GM18867 (cell line): ENCODE measurements at regions not wholly inside any gene's neighbourhood (a gene's known extent, or its start where the extent isn't known, plus 50 kb on each side); places are given as distances from the start of the nearest gene placed in this dataset.

Experiments
- ATAC-seq: cut with Tn5 transposase; IDR thresholded peaks from one replicate; pipeline ENCODE4 v1.9.1; 2021; ENCODE audit warnings: mild to moderate bottlenecking, moderate library complexity; ENCODE audit not compliant: unreplicated experiment

GRCh38 chr20:48169650-48170225, 384.5 kb upstream of the SULF2 start:
- ATAC-seq = no peak

- ATAC-seq = no peak
Observed at GRCh38 chr20:48166082-48166835, 381.0 kb upstream of the SULF2 start.

- ATAC-seq = no peak
Observed at GRCh38 chr20:48165401-48165685, 380.1 kb upstream of the SULF2 start.

GRCh38 chr20:48164566-48165400, 379.5 kb upstream of the SULF2 start:
- ATAC-seq = no peak

GRCh38 chr20:48164034-48164433, 378.8 kb upstream of the SULF2 start:
- ATAC-seq = no peak

- ATAC-seq = no peak
Observed at GRCh38 chr20:48163505-48163904, 378.2 kb upstream of the SULF2 start.

GRCh38 chr20:48162621-48163020, 377.3 kb upstream of the SULF2 start:
- no peak for ATAC-seq

GRCh38 chr20:48159145-48160008, 374.1 kb upstream of the SULF2 start:
- ATAC-seq = no peak

- ATAC-seq = no peak
Observed at GRCh38 chr20:48158014-48158413, 372.7 kb upstream of the SULF2 start.

GRCh38 chr20:48156951-48157700, 371.8 kb upstream of the SULF2 start:
- ATAC-seq = no peak

GRCh38 chr20:48156521-48156920, 371.2 kb upstream of the SULF2 start:
- ATAC-seq = no peak

- ATAC-seq = no peak
Observed at GRCh38 chr20:48155268-48155667, 370.0 kb upstream of the SULF2 start.

- ATAC-seq = no peak
Observed at GRCh38 chr20:48154040-48154765, 368.9 kb upstream of the SULF2 start.

- ATAC-seq = no peak
Observed at GRCh38 chr20:48153523-48153922, 368.2 kb upstream of the SULF2 start.

GRCh38 chr20:48153103-48153502, 367.8 kb upstream of the SULF2 start:
- no peak for ATAC-seq

- ATAC-seq = no peak
Observed at GRCh38 chr20:48150568-48150967, 365.3 kb upstream of the SULF2 start.

- no peak for ATAC-seq
Observed at GRCh38 chr20:48149902-48150301, 364.6 kb upstream of the SULF2 start.

- ATAC-seq = no peak
Observed at GRCh38 chr20:48148916-48149672, 363.8 kb upstream of the SULF2 start.

GRCh38 chr20:48148020-48148419, 362.7 kb upstream of the SULF2 start:
- no peak for ATAC-seq
